ENCODE measurements at regions not wholly inside any gene's neighbourhood (a gene's known extent, or its start where the extent isn't known, plus 50 kb on each side); places are given as distances from the start of the nearest gene placed in this dataset.

- TF ChIP-seq BHLHE40 (IDR thresholded peaks at IDR 0.05; ENCODE audit: borderline replicate concordance in 1 of 2, low read depth in 2 of 2, low read length in 1 of 2), result no peak
Measured at GRCh38 chr13:75154331-75154730, 327.6 kb downstream of the TBC1D4 start (continued).

- Histone ChIP-seq H3K9me3 (replicated peaks; ENCODE audit: control insufficient read depth, insufficient read depth, low read length) (no peaks in the 10 kb centered on the region), H3K36me3 (ENCODE audit: control insufficient read depth in 2 of 2, insufficient read depth in 2 of 2, low read length in 1 of 2) (no peaks in the 10 kb centered on the region), H2AFZ (ENCODE audit: control insufficient read depth, low read depth, low read length) (no peak overlapping the region), H4K20me1 (ENCODE audit: control insufficient read depth, insufficient read depth) (no peaks in the 10 kb centered on the region), H3K4me2 (ENCODE audit: control insufficient read depth, insufficient read depth) (no peak overlapping the region), H3K27me3 (replicated peaks in 1 of 2; ENCODE audit: control insufficient read depth in 2 of 2, insufficient read depth in 2 of 2, low read length in 1 of 2) (no peaks in the 10 kb centered on the region), H3K4me3 (no peak overlapping the region), H3K9ac (ENCODE audit: control insufficient read depth, insufficient read depth, low read length) (no peak overlapping the region), H3K27ac (ENCODE audit: control insufficient read depth, insufficient read depth) (no peak overlapping the region), H3K4me1 (ENCODE audit: control insufficient read depth, insufficient read depth, low read length) (no peaks in the 10 kb centered on the region), H3K79me2 (ENCODE audit: control insufficient read depth, insufficient read depth, low read length) (no peaks in the 10 kb centered on the region)
- ChIA-PET POLR2A (interaction anchor here (0.6 kb wide), 1 partner anchor 76 kb away, joined by 3 read pairs; no protein-coding TSS in a partner anchor), SMC1A (ENCODE audit: uncharacterized antibody, unreplicated experiment) (no interaction called here), RAD21 (ENCODE audit: unreplicated experiment) (no interaction called here), CTCF (interaction anchor here (1.1 kb wide), 1 partner anchor 66 kb away, joined by 4 read pairs; no protein-coding TSS in a partner anchor)
- ATAC-seq, result no peak
- BruUV-seq (replicated peaks), result no TSS peak
- in situ Hi-C loops (cut with MboI), result no loop called here
- DNase-seq (ENCODE audit: low read depth, low spot score), result no peak
- no peak for FAIRE-seq
- TF ChIP-seq ZNF384 (IDR thresholded peaks at IDR 0.05; ENCODE audit: borderline replicate concordance, low read depth, low read length) (no peak), NFYB (IDR thresholded peaks at IDR 0.05; ENCODE audit: insufficient read depth, low read depth, low read length) (no peak), CEBPZ (IDR thresholded peaks at IDR 0.05; ENCODE audit: low read depth, low read length) (no peak), NFIC (IDR thresholded peaks at IDR 0.05; ENCODE audit: low read depth, low read length) (no peak), ZBTB40 (IDR thresholded peaks at IDR 0.05; ENCODE audit: borderline replicate concordance) (no peak), TAF1 (IDR thresholded peaks at IDR 0.05; ENCODE audit: borderline replicate concordance, low read depth, low read length) (no peak)
- intact Hi-C loops (cut with micrococcal nuclease; ENCODE audit: unreplicated experiment), result no loop called here
Measured at GRCh38 chr13:75153834-75154233, 328.1 kb downstream of the TBC1D4 start.
